Right lobe of liver (tissue), 6 donors: ENCODE measurements at regions not wholly inside any gene's neighbourhood (a gene's known extent, or its start where the extent isn't known, plus 50 kb on each side); places are given as distances from the start of the nearest gene placed in this dataset.
"Not testable (repeated sequence)": the region's sequence is repeated elsewhere in the genome, so short reads cannot be mapped to it uniquely, and the experiment has no call there.

Experiments used
- ATAC-seq, 4 donors: fragments of 200-7000 bp; cut with Tn5 transposase; one replicate each; pipeline ENCODE4 v1.9.1; 2020; ENCODE audit warnings: mild to moderate bottlenecking in 4 of 4, moderate library complexity in 4 of 4
- DNase-seq, 3 donors: peaks; one replicate each; pipeline ENCODE4 v3.0.0-alpha.2; 2020
- H3K27ac ChIP-seq, 3 donors: fragments of 200-600 bp; one replicate each; pipeline ENCODE4 v1.8.0; 2022
- H3K27me3 ChIP-seq, 2 donors: fragments of 200-600 bp; one replicate each; pipeline ENCODE4 v1.8.0; 2022
- H3K36me3 ChIP-seq, 4 donors: fragments of 200-600 bp; sonication (generic) in 1 of 4; one replicate each; pipeline versions ENCODE4 v1.5.1 to v1.8.0; 2017 to 2022; ENCODE audit warnings: control low read depth in 1 of 4
- H3K4me1 ChIP-seq, 4 donors: fragments of 200-600 bp; sonication (generic) in 1 of 4; one replicate each; pipeline versions ENCODE4 v1.5.1 to v1.8.0; 2017 to 2022; ENCODE audit warnings: control low read depth in 1 of 4
- H3K4me3 ChIP-seq, 3 donors: fragments of 200-600 bp; one replicate each; pipeline ENCODE4 v1.8.0; 2022
- H3K9me3 ChIP-seq, 4 donors: fragments of 200-600 bp; sonication (generic) in 1 of 4; one replicate each; pipeline versions ENCODE4 v1.5.1 to v1.8.0; 2017 to 2022; ENCODE audit warnings: control low read depth in 1 of 4
- POLR2A ChIP-seq: fragments of 450-650 bp; IDR thresholded peaks from one replicate; pipeline ENCODE4 v1.6.1; 2017; ENCODE audit warnings: antibody characterized with exemption, mild to moderate bottlenecking
- whole genome bisulfite sequencing: methylation state at CpG from one replicate; pipeline ENCODE4 v1.1.6; 2018; ENCODE audit warnings: low coverage, low lambda C conversion rate; ENCODE audit not compliant: insufficient coverage; ENCODE audit errors: missing lambda C conversion rate; 5-methylcytosine and 5-hydroxymethylcytosine counted together
- intact Hi-C, 2 donors: fragments of 100-400 bp; cut with DNase I; formaldehyde crosslinking; loops; one replicate each; pipeline versions ENCODE4 v1.11.2 to v1.14.1; 2022
- TF ChIP-seq, protein P1 (sequence below), 4 donors: fragments of 200-600 bp in 3 of 4; fragments of 450-650 bp in 1 of 4; IDR thresholded peaks; one replicate each; pipeline versions ENCODE4 v1.5.1 to v1.8.0; 2016 to 2022; ENCODE audit warnings: antibody characterized with exemption in 4 of 4, mild to moderate bottlenecking in 2 of 4
- donor health status: DM: no; HTN: yes; CAD: no.
- donor health status: DM: no; HTN: no; CAD: no.
- donor health status: DM: no; HTN: no; CAD: no.
- donor health status: DM: no; HTN: yes; CAD: no.
- donor health status: DM: no; HTN: yes; CAD: no.

GRCh38 chr5:88058625-88059024, 210.0 kb downstream of the TMEM161B start:
- no peak for TF ChIP-seq POLR2A
- Histone ChIP-seq H3K4me1 (no peaks in the 10 kb centered on the region), H3K27ac (no peak overlapping the region), H3K27me3 (no peaks in the 10 kb centered on the region), H3K4me3 (no peak overlapping the region), H3K9me3 (no peaks in the 10 kb centered on the region), H3K36me3 (no peaks in the 10 kb centered on the region)
- ATAC-seq (no peak), DNase-seq (no peak)
- intact Hi-C loops = no loop called here
- WGBS = 100% methylated on average over 1 of the region's 1 CpG

DNA sequence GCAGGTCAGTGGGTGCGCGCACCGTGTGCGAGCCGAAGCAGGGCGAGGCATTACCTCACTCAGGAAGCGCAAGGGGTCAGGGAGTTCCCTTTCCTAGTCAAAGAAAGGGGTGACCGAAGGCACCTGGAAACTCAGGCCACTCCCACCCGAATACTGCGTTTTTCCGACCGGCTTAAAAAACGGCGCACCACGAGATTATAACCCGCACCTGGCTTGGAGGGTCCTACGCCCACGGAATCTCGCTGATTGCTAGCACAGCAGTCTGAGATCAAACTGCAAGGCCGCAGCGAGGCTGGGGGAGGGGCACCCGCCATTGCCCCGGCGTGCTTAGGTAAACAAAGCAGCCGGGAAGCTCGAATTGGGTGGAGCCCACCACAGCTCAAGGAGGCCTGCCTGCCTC, 216.2 kb downstream of the TMEM161B start:
- H3K27me3 ChIP-seq, H3K36me3 ChIP-seq, H3K4me3 ChIP-seq, H3K4me1 ChIP-seq, DNase-seq, intact Hi-C loops, ATAC-seq, H3K27ac ChIP-seq, H3K9me3 ChIP-seq: not testable (repeated sequence)
- WGBS = no CpG with 5 or more reads among the region's 26 CpGs

- H3K36me3 ChIP-seq = no peaks in the 10 kb centered on the region
- no peaks in the 10 kb centered on the region for H3K4me1 ChIP-seq
- 80% methylated on average over 2 of the region's 2 CpGs for WGBS
- no peak overlapping the region for H3K27ac ChIP-seq
- DNase-seq = no peak
- intact Hi-C loops = no loop called here
- no peak for TF ChIP-seq POLR2A
- TF ChIP-seq, protein P1, sequence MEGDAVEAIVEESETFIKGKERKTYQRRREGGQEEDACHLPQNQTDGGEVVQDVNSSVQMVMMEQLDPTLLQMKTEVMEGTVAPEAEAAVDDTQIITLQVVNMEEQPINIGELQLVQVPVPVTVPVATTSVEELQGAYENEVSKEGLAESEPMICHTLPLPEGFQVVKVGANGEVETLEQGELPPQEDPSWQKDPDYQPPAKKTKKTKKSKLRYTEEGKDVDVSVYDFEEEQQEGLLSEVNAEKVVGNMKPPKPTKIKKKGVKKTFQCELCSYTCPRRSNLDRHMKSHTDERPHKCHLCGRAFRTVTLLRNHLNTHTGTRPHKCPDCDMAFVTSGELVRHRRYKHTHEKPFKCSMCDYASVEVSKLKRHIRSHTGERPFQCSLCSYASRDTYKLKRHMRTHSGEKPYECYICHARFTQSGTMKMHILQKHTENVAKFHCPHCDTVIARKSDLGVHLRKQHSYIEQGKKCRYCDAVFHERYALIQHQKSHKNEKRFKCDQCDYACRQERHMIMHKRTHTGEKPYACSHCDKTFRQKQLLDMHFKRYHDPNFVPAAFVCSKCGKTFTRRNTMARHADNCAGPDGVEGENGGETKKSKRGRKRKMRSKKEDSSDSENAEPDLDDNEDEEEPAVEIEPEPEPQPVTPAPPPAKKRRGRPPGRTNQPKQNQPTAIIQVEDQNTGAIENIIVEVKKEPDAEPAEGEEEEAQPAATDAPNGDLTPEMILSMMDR (IDR thresholded peaks at IDR 0.05) = no peak
- H3K4me3 ChIP-seq = no peak overlapping the region
- H3K27me3 ChIP-seq = no peaks in the 10 kb centered on the region
- H3K9me3 ChIP-seq = no peaks in the 10 kb centered on the region
- ATAC-seq = no peak
Measured at GRCh38 chr5:88051148-88051547, 217.5 kb downstream of the TMEM161B start.

DNA sequence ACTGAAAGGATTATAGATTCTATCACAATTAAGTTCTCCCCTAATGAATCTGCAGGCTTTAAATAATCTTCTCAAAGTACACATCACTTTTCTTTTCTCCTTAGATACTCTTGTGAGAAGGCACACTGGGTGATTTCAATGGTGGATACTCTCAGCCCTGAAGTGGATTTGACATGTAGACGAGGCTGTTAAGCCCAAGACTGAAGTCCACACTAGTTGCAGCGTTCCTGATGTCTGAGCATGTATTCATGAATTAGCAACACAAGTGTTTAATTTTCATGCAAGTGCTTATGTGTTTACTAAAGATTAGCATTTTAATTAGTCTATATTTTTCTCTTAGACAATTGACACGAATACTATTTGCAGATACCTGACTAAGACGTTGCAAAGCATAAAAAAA, 218.9 kb downstream of the TMEM161B start:
- no peak for DNase-seq
- intact Hi-C loops = no loop called here
- H3K4me3 ChIP-seq = no peak overlapping the region
- TF ChIP-seq, protein P1 (IDR thresholded peaks at IDR 0.05) = no peak
- no peak for TF ChIP-seq POLR2A
- 24% methylated on average over 4 of the region's 4 CpGs for WGBS
- no peak overlapping the region for H3K27ac ChIP-seq
- ATAC-seq = no peak
- H3K9me3 ChIP-seq = no peaks in the 10 kb centered on the region
- H3K36me3 ChIP-seq = no peaks in the 10 kb centered on the region
- no peaks in the 10 kb centered on the region for H3K27me3 ChIP-seq
- H3K4me1 ChIP-seq = no peaks in the 10 kb centered on the region

DNA sequence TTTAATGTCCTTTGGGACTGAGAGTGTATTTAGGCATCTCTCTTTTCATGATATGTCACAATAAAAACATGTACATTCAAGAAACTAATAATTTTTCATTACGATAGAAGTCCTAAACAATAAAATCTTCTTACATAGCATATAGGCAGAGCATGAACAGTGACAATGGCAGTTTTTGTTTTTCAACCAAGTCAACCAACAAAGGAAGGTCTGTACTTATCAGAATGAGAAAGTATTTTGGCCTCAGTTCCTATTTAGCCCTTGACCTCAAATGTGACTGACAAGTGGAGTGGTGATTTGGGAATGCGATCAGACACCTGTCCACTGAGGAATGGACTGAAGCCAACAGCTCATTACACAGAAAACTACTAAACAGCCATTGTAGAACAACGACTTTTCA, 219.5 kb downstream of the TMEM161B start:
- H3K9me3 ChIP-seq = no peaks in the 10 kb centered on the region
- DNase-seq (no peak), ATAC-seq (no peak)
- WGBS = 59% methylated on average over 3 of the region's 3 CpGs
- H3K4me3 ChIP-seq = no peak overlapping the region
- intact Hi-C loops = no loop called here
- H3K4me1 ChIP-seq = no peaks in the 10 kb centered on the region
- H3K36me3 ChIP-seq = no peaks in the 10 kb centered on the region
- H3K27ac ChIP-seq = no peak overlapping the region
- H3K27me3 ChIP-seq = no peaks in the 10 kb centered on the region
- no peak for TF ChIP-seq POLR2A
- TF ChIP-seq, protein P1 (IDR thresholded peaks at IDR 0.05) = no peak

- intact Hi-C loops = no loop called here
- 75% methylated on average over 4 of the region's 4 CpGs for WGBS
- Histone ChIP-seq H3K4me1 (no peaks in the 10 kb centered on the region), H3K27me3 (no peaks in the 10 kb centered on the region), H3K27ac (no peak overlapping the region), H3K9me3 (no peaks in the 10 kb centered on the region), H3K4me3 (no peak overlapping the region), H3K36me3 (no peaks in the 10 kb centered on the region)
- ATAC-seq = no peak
- DNase-seq = no peak
- TF ChIP-seq POLR2A = no peak
- TF ChIP-seq, protein P1 (IDR thresholded peaks at IDR 0.05) = no peak
Measured at GRCh38 chr5:88045931-88046461, 222.6 kb downstream of the TMEM161B start.
